ENCODE measurements at regions not wholly inside any gene's neighbourhood (a gene's known extent, or its start where the extent isn't known, plus 50 kb on each side); places are given as distances from the start of the nearest gene placed in this dataset.

GRCh38 chr4:113832803-113833202, 71.3 kb upstream of the CAMK2D start:
- no peak for TF ChIP-seq POLR2A (IDR thresholded peaks at IDR 0.05; ENCODE audit: low read length)
- no peak for TF ChIP-seq GATA1 (IDR thresholded peaks at IDR 0.05; ENCODE audit: low read depth, low read length)
